Activated T-cell treated with anti-CD3 and anti-CD28 coated beads, Interleukin-2, amount 50 U/mL, for 72 hours (primary cell): ENCODE measurements at regions not wholly inside any gene's neighbourhood (a gene's known extent, or its start where the extent isn't known, plus 50 kb on each side); places are given as distances from the start of the nearest gene placed in this dataset.

ENCODE experiments used
- ATAC-seq, 2 donors: fragments of 150-1000 bp; cut with Tn5 transposase; replicated peaks in 1 of 2; 2 replicates each; pipeline ENCODE4 v1.10.0; 2021; ENCODE audit warnings: moderate library complexity in 2 of 2, mild to moderate bottlenecking in 1 of 2
- DNase-seq, 2 donors: peaks; one replicate each; pipeline ENCODE4 v3.0.0; 2021 to 2022; ENCODE audit warnings: mixed read lengths in 1 of 2
- H3K27ac Mint-ChIP-seq: one replicate; pipeline ENCODE4 v1.8.0; 2022; ENCODE audit warnings: mild to moderate bottlenecking, moderate library complexity, mixed read lengths
- H3K27me3 Mint-ChIP-seq: one replicate; pipeline ENCODE4 v1.8.0; 2022; ENCODE audit warnings: low read depth, mixed read lengths
- H3K36me3 Mint-ChIP-seq, 2 donors: one replicate each; pipeline ENCODE4 v1.8.0; 2022; ENCODE audit warnings: mixed read lengths in 2 of 2, mild to moderate bottlenecking in 1 of 2; ENCODE audit not compliant: insufficient read depth in 2 of 2
- H3K4me1 Mint-ChIP-seq: one replicate; pipeline ENCODE4 v1.8.0; 2022; ENCODE audit warnings: low read depth, mixed read lengths
- H3K4me3 Mint-ChIP-seq, 2 donors: one replicate each; pipeline ENCODE4 v1.8.0; 2022; ENCODE audit warnings: mild to moderate bottlenecking in 2 of 2, mixed read lengths in 2 of 2, moderate library complexity in 2 of 2
- H3K9me3 Mint-ChIP-seq, 2 donors: one replicate each; pipeline ENCODE4 v1.8.0; 2022; ENCODE audit warnings: mixed read lengths in 2 of 2

GRCh38 chr12:98173773-98174427 lies 341.5 kb upstream of the TMPO start:
- Mint-ChIP-seq H3K27ac (no peak overlapping the region), H3K36me3 (no peaks in the 10 kb centered on the region), H3K4me3 (no peak overlapping the region), H3K9me3 (peaks cover 0 to 2% of the 10 kb centered on the region in 2 donors), H3K27me3 (no peaks in the 10 kb centered on the region), H3K4me1 (no peaks in the 10 kb centered on the region)
- ATAC-seq = no peak
- DNase-seq = no peak

- Mint-ChIP-seq H3K9me3 (no peaks in the 10 kb centered on the region), H3K4me1 (no peaks in the 10 kb centered on the region), H3K4me3 (no peak overlapping the region), H3K27ac (no peak overlapping the region), H3K36me3 (no peaks in the 10 kb centered on the region), H3K27me3 (no peaks in the 10 kb centered on the region)
- DNase-seq = no peak
- no peak for ATAC-seq
Measured at GRCh38 chr12:98174428-98174809, 341.0 kb upstream of the TMPO start.

- Mint-ChIP-seq H3K27me3 (no peaks in the 10 kb centered on the region), H3K4me1 (no peaks in the 10 kb centered on the region), H3K36me3 (no peaks in the 10 kb centered on the region), H3K27ac (no peak overlapping the region), H3K4me3 (no peak overlapping the region), H3K9me3 (peaks cover 1 to 2% of the 10 kb centered on the region in 2 donors)
- DNase-seq (no peak), ATAC-seq (no peak)
Measured at GRCh38 chr12:98178126-98178525, 337.3 kb upstream of the TMPO start.

- Mint-ChIP-seq H3K36me3 (no peaks in the 10 kb centered on the region), H3K4me3 (no peak overlapping the region), H3K9me3 (peaks cover 1 to 2% of the 10 kb centered on the region in 2 donors), H3K4me1 (no peaks in the 10 kb centered on the region), H3K27ac (no peak overlapping the region), H3K27me3 (no peaks in the 10 kb centered on the region)
- DNase-seq (no peak), ATAC-seq (no peak)
Measured at GRCh38 chr12:98179151-98179550, 336.2 kb upstream of the TMPO start.

GRCh38 chr12:98180603-98181002 lies 334.8 kb upstream of the TMPO start:
- no peaks in the 10 kb centered on the region for H3K27me3 Mint-ChIP-seq
- no peak for ATAC-seq
- H3K36me3 Mint-ChIP-seq = no peaks in the 10 kb centered on the region
- H3K27ac Mint-ChIP-seq = no peak overlapping the region
- H3K4me3 Mint-ChIP-seq = no peak overlapping the region
- H3K4me1 Mint-ChIP-seq = no peaks in the 10 kb centered on the region
- H3K9me3 Mint-ChIP-seq = peaks cover 1 to 2% of the 10 kb centered on the region in 2 donors
- DNase-seq = no peak

- no peaks in the 10 kb centered on the region for H3K36me3 Mint-ChIP-seq
- no peak for DNase-seq
- ATAC-seq = no peak
- no peaks in the 10 kb centered on the region for H3K4me1 Mint-ChIP-seq
- no peak overlapping the region for H3K4me3 Mint-ChIP-seq
- H3K27me3 Mint-ChIP-seq = no peaks in the 10 kb centered on the region
- no peak overlapping the region for H3K27ac Mint-ChIP-seq
- H3K9me3 Mint-ChIP-seq = peaks cover 1 to 2% of the 10 kb centered on the region in 2 donors
Measured at GRCh38 chr12:98182821-98183220, 332.6 kb upstream of the TMPO start.

- Mint-ChIP-seq H3K27ac (no peak overlapping the region), H3K36me3 (no peaks in the 10 kb centered on the region), H3K4me1 (no peaks in the 10 kb centered on the region), H3K27me3 (no peaks in the 10 kb centered on the region), H3K4me3 (no peak overlapping the region), H3K9me3 (peaks cover 0 to 1% of the 10 kb centered on the region in 2 donors)
- DNase-seq = no peak
- no peak for ATAC-seq
Measured at GRCh38 chr12:98185606-98186005, 329.8 kb upstream of the TMPO start.

GRCh38 chr12:98188650-98189077 lies 326.7 kb upstream of the TMPO start:
- no peak for DNase-seq
- H3K36me3 Mint-ChIP-seq = no peaks in the 10 kb centered on the region
- ATAC-seq = no peak
- H3K9me3 Mint-ChIP-seq = no peaks in the 10 kb centered on the region
- H3K27me3 Mint-ChIP-seq = no peaks in the 10 kb centered on the region
- H3K4me3 Mint-ChIP-seq = no peak overlapping the region
- no peak overlapping the region for H3K27ac Mint-ChIP-seq
- no peaks in the 10 kb centered on the region for H3K4me1 Mint-ChIP-seq

GRCh38 chr12:98194591-98194990 lies 320.8 kb upstream of the TMPO start:
- Mint-ChIP-seq H3K4me3 (no peak overlapping the region), H3K4me1 (no peaks in the 10 kb centered on the region), H3K27me3 (no peaks in the 10 kb centered on the region), H3K9me3 (peaks cover 0 to 1% of the 10 kb centered on the region in 2 donors), H3K27ac (no peak overlapping the region), H3K36me3 (no peaks in the 10 kb centered on the region)
- ATAC-seq (no peak), DNase-seq (no peak)

GRCh38 chr12:98198261-98198982 lies 317.0 kb upstream of the TMPO start:
- DNase-seq = no peak
- H3K4me1 Mint-ChIP-seq = no peaks in the 10 kb centered on the region
- no peak for ATAC-seq
- H3K27me3 Mint-ChIP-seq = no peaks in the 10 kb centered on the region
- H3K4me3 Mint-ChIP-seq = no peak overlapping the region
- H3K27ac Mint-ChIP-seq = no peak overlapping the region
- peaks cover 4% of the 10 kb centered on the region in 2 donors for H3K9me3 Mint-ChIP-seq
- H3K36me3 Mint-ChIP-seq = no peaks in the 10 kb centered on the region

GRCh38 chr12:98208816-98209215 lies 306.6 kb upstream of the TMPO start:
- Mint-ChIP-seq H3K27me3 (no peaks in the 10 kb centered on the region), H3K9me3 (peaks cover 5 to 10% of the 10 kb centered on the region in 2 donors), H3K4me3 (no peak overlapping the region), H3K36me3 (peaks cover 0 to 2% of the 10 kb centered on the region in 2 donors), H3K27ac (no peak overlapping the region), H3K4me1 (no peaks in the 10 kb centered on the region)
- DNase-seq (no peak), ATAC-seq (no peak)

- Mint-ChIP-seq H3K27ac (no peak overlapping the region), H3K27me3 (no peaks in the 10 kb centered on the region), H3K4me3 (no peak overlapping the region), H3K4me1 (no peaks in the 10 kb centered on the region), H3K36me3 (no peaks in the 10 kb centered on the region), H3K9me3 (peaks cover 0 to 3% of the 10 kb centered on the region in 2 donors)
- DNase-seq (no peak), ATAC-seq (no peak)
Measured at GRCh38 chr12:98211909-98212695, 303.3 kb upstream of the TMPO start.

- H3K9me3 Mint-ChIP-seq = no peaks in the 10 kb centered on the region
- no peak overlapping the region for H3K4me3 Mint-ChIP-seq
- ATAC-seq (no peak), DNase-seq (no peak)
- no peaks in the 10 kb centered on the region for H3K27me3 Mint-ChIP-seq
- no peaks in the 10 kb centered on the region for H3K36me3 Mint-ChIP-seq
- no peak overlapping the region for H3K27ac Mint-ChIP-seq
- H3K4me1 Mint-ChIP-seq = no peaks in the 10 kb centered on the region
Measured at GRCh38 chr12:98213556-98213955, 301.8 kb upstream of the TMPO start.
